Kidney (tissue), 13 donors: ENCODE measurements at regions not wholly inside any gene's neighbourhood (a gene's known extent, or its start where the extent isn't known, plus 50 kb on each side); places are given as distances from the start of the nearest gene placed in this dataset.

Experiments used
- DNase-seq, 5 donors: peaks; one replicate each; pipeline ENCODE4 v3.0.0-alpha.2; 2013 to 2020
- FAIRE-seq: peaks from 2 replicates; lab custom pipeline; 2012; peaks lifted over from hg19 to GRCh38; lab: Jason Lieb, UNC
- H3K27ac ChIP-seq, 2 donors: one replicate each; pipeline ENCODE4 v1.7.0; 2013; ENCODE audit warnings: low read depth in 2 of 2, low read length in 2 of 2, inconsistent platforms in 1 of 2
- H3K27me3 ChIP-seq: one replicate; pipeline ENCODE4 v1.7.1; 2013; ENCODE audit warnings: low read length, inconsistent platforms; ENCODE audit not compliant: control insufficient read depth, insufficient read depth
- H3K36me3 ChIP-seq, 3 donors: one replicate each; pipeline versions ENCODE4 v1.7.0 to v1.7.1; 2013; ENCODE audit warnings: low read length in 3 of 3, control low read depth in 1 of 3, inconsistent platforms in 1 of 3; ENCODE audit not compliant: insufficient read depth in 3 of 3, control insufficient read depth in 2 of 3
- H3K4me1 ChIP-seq, 3 donors: one replicate each; pipeline versions ENCODE4 v1.7.0 to v1.7.1; 2013; ENCODE audit warnings: low read length in 3 of 3, inconsistent platforms in 1 of 3, low read depth in 1 of 3; ENCODE audit not compliant: control insufficient read depth in 2 of 3, insufficient read depth in 2 of 3
- H3K4me3 ChIP-seq, 3 donors: one replicate each; pipeline versions ENCODE4 v1.7.0 to v1.8.1; 2013; ENCODE audit warnings: low read length in 3 of 3, control low read depth in 1 of 3, inconsistent platforms in 1 of 3
- H3K9ac ChIP-seq, 3 donors: one replicate each; pipeline versions ENCODE4 v1.7.0 to v1.7.1; 2013; ENCODE audit warnings: low read length in 3 of 3, control low read depth in 1 of 3, inconsistent platforms in 1 of 3
- H3K9me3 ChIP-seq, 3 donors: one replicate each; pipeline versions ENCODE4 v1.7.0 to v1.7.1; 2013; ENCODE audit warnings: low read length in 3 of 3, control low read depth in 1 of 3, inconsistent platforms in 1 of 3; ENCODE audit not compliant: control insufficient read depth in 2 of 3, insufficient read depth in 1 of 3
- intact Hi-C: fragments of 100-400 bp; cut with DNase I; formaldehyde crosslinking; loops from one replicate; pipeline ENCODE4 v1.11.1; 2022
- TF ChIP-seq, protein P1 (sequence below): IDR thresholded peaks from 3 replicates; pipeline ENCODE4 v1.5.1; 2012; ENCODE audit warnings: mild to moderate bottlenecking, moderate library complexity, borderline replicate concordance; ENCODE audit not compliant: insufficient read depth; ENCODE audit errors: extremely low read depth
- donor health status: control.
- donor health status: control.
- donor health status: control.
- donor health status: control.
- donor health status: control.
- donor health status: DM: yes; HTN: yes; CAD: no.
- donor health status: Normal renal cell carcinoma (clear cell type).

DNA sequence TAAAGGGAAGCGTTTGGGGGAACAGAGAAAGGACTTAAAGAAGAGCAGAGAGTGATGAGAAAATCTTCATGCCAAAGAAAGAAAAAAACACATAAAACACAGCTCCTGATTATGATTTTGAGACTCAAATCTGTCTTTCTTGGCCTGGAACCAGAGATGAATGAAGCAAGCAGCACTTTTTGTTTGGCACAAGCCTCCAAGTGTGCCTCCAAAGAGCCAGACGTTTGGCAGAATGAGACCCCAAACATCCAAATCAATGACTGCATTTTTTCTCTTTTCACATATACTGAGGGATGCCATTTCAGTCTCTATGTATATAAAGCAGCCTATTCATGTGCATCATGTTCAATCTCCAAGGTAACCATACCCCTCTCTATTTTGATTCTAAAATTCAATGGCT is 424.2 kb downstream of the TUSC1 start:
- intact Hi-C loops: no loop called here
- DNase-seq (no peak), FAIRE-seq (no peak)
- H3K27me3 ChIP-seq: no peaks in the 10 kb centered on the region
- no peak overlapping the region for H3K27ac ChIP-seq
- H3K9ac ChIP-seq: no peak overlapping the region
- H3K4me1 ChIP-seq: no peaks in the 10 kb centered on the region
- H3K9me3 ChIP-seq: no peaks in the 10 kb centered on the region
- H3K4me3 ChIP-seq: no peak overlapping the region
- TF ChIP-seq, protein P1, sequence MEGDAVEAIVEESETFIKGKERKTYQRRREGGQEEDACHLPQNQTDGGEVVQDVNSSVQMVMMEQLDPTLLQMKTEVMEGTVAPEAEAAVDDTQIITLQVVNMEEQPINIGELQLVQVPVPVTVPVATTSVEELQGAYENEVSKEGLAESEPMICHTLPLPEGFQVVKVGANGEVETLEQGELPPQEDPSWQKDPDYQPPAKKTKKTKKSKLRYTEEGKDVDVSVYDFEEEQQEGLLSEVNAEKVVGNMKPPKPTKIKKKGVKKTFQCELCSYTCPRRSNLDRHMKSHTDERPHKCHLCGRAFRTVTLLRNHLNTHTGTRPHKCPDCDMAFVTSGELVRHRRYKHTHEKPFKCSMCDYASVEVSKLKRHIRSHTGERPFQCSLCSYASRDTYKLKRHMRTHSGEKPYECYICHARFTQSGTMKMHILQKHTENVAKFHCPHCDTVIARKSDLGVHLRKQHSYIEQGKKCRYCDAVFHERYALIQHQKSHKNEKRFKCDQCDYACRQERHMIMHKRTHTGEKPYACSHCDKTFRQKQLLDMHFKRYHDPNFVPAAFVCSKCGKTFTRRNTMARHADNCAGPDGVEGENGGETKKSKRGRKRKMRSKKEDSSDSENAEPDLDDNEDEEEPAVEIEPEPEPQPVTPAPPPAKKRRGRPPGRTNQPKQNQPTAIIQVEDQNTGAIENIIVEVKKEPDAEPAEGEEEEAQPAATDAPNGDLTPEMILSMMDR: no peak
- no peaks in the 10 kb centered on the region for H3K36me3 ChIP-seq

DNA sequence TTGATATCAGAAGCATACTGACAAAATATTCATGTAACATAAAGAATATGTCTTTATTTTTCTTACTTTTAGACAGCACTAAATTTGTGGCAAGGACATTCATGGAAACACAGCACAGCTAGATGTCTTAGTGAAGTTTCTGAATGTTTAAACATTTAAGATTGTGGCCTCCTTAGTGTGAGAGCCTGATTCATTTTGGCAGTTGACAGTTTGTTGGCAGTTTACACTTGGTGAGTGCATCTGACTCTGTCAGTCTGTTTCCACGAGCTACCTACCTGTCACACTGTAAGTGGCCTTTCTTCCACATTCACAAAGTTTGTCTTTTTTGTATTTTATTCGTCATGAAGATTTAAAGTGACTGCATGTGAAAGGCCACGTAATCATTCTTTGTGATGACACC is 436.8 kb downstream of the TUSC1 start:
- H3K9me3 ChIP-seq: no peaks in the 10 kb centered on the region
- FAIRE-seq (no peak), DNase-seq (no peak)
- no peaks in the 10 kb centered on the region for H3K4me1 ChIP-seq
- H3K27ac ChIP-seq: no peak overlapping the region
- TF ChIP-seq, protein P1: no peak
- H3K9ac ChIP-seq: no peak overlapping the region
- H3K36me3 ChIP-seq: no peaks in the 10 kb centered on the region
- intact Hi-C loops: no loop called here
- H3K27me3 ChIP-seq: no peaks in the 10 kb centered on the region
- H3K4me3 ChIP-seq: no peak overlapping the region

DNA sequence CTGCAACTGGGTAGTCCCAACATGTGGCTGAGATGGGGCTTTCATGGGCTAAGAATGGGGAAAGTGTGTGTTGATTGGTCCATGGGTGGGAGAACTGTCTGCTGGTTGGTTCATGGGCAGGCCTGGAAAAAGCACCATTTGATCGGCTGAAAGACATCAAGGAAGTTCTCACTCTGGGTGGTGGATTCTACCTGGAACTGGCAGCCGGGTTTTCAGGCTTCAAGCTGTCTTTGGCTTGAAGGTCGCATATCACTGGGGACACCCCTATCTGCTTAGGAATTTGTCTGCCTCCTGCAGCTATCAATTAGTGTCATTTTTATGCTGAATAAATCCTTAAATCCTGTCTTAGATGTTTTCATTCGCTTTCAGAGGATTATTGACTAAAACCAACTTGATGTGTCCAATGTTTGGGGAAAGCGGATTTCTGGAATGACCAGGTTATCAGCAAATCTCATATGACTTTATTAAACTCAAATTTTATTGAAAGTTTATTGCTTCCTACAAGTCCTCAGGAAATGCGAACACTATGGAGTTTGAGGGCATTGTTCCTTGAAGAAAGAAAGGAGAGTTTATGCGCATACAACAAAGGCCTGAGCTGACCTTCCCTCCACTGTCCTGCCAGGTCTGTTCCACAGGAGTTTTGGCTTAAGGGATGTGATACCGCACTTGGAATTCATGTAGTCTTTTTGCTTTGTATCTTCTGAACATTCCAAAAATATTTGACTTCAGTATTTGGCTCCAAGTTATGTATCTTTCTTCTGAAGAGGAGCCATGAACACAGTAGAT is 451.1 kb downstream of the TUSC1 start:
- Histone ChIP-seq H3K27me3 (no peaks in the 10 kb centered on the region), H3K4me1 (no peaks in the 10 kb centered on the region), H3K9ac (no peak overlapping the region), H3K36me3 (no peaks in the 10 kb centered on the region), H3K27ac (no peak overlapping the region), H3K4me3 (no peak overlapping the region), H3K9me3 (peaks cover 0 to 4% (median 0%) of the 10 kb centered on the region in 3 donors)
- no peak for DNase-seq
- no peak for FAIRE-seq
- intact Hi-C loops: no loop called here
- TF ChIP-seq, protein P1: no peak
